ENCODE measurements at regions not wholly inside any gene's neighbourhood (a gene's known extent, or its start where the extent isn't known, plus 50 kb on each side); places are given as distances from the start of the nearest gene placed in this dataset.

- TF ChIP-seq EZH2 (IDR thresholded peaks at IDR 0.05; ENCODE audit: borderline replicate concordance, low read depth, low read length, severe bottlenecking) (no peak), CTCF (IDR thresholded peaks at IDR 0.05; ENCODE audit: extremely low read depth in 1 of 2, insufficient read depth in 1 of 2, low read depth in 1 of 2, low read length in 2 of 2) (no peak), POLR2AphosphoS5 (IDR thresholded peaks at IDR 0.05; ENCODE audit: insufficient read depth, low read depth, low read length) (no peak)
These were observed 151.8 kb upstream of the TPK1 start for GRCh38 chr7:144987686-144988085.

Data from endothelial cell of umbilical vein (primary cell).